Keratinocyte (primary cell): ENCODE measurements at regions not wholly inside any gene's neighbourhood (a gene's known extent, or its start where the extent isn't known, plus 50 kb on each side); places are given as distances from the start of the nearest gene placed in this dataset.

Experiments
- DNase-seq: peaks from one replicate; pipeline ENCODE4 v3.0.0-alpha.2; 2011; ENCODE audit warnings: low read depth, missing footprints, low spot score
- FAIRE-seq: peaks from 2 replicates; lab custom pipeline; 2011; peaks lifted over from hg19 to GRCh38; lab: Jason Lieb, UNC
- H2AFZ ChIP-seq: 2 replicates; pipeline ENCODE4 v1.6.0; 2012; ENCODE audit warnings: low read length, control low read depth, inconsistent platforms; ENCODE audit not compliant: control insufficient read depth
- H3K27ac ChIP-seq: 2 replicates; pipeline ENCODE4 v1.5.1; 2011; ENCODE audit warnings: low read length; ENCODE audit not compliant: control insufficient read depth, insufficient read depth
- H3K27me3 ChIP-seq: 3 replicates; pipeline ENCODE4 v1.6.0; 2011; ENCODE audit warnings: low read length; ENCODE audit not compliant: control insufficient read depth, insufficient read depth; ENCODE audit errors: extremely low read depth
- H3K36me3 ChIP-seq, 2 experiments: 2 replicates in 1 of 2; 3 replicates in 1 of 2; pipeline ENCODE4 v1.5.1; 2011; ENCODE audit warnings: low read length in 2 of 2, mild to moderate bottlenecking in 1 of 2; ENCODE audit not compliant: control insufficient read depth in 2 of 2, insufficient read depth in 2 of 2; ENCODE audit errors: extremely low read depth in 1 of 2
- H3K4me1 ChIP-seq: 3 replicates; pipeline ENCODE4 v1.5.1; 2011; ENCODE audit warnings: low read length; ENCODE audit not compliant: control insufficient read depth, insufficient read depth; ENCODE audit errors: extremely low read depth
- H3K4me2 ChIP-seq: 3 replicates; pipeline ENCODE4 v1.6.0; 2011; ENCODE audit warnings: low read depth, low read length; ENCODE audit not compliant: control insufficient read depth, insufficient read depth; ENCODE audit errors: extremely low read depth
- H3K4me3 ChIP-seq, 3 experiments: fragments of 200-600 bp in 1 of 3; sonication (generic) in 1 of 3; 2 replicates in 2 of 3; 3 replicates in 1 of 3; pipeline ENCODE4 v1.5.1; 2011 to 2016; ENCODE audit warnings: low read length in 3 of 3, mild to moderate bottlenecking in 3 of 3, control low read depth in 2 of 3, inconsistent platforms in 1 of 3, low read depth in 1 of 3, mixed read lengths in 1 of 3, mixed run types in 1 of 3, moderate library complexity in 1 of 3; ENCODE audit not compliant: control insufficient read depth in 2 of 3, insufficient read depth in 2 of 3; ENCODE audit errors: extremely low read depth in 1 of 3
- H3K79me2 ChIP-seq: 2 replicates; pipeline ENCODE4 v1.6.0; 2012; ENCODE audit warnings: low read length; ENCODE audit not compliant: control insufficient read depth, insufficient read depth
- H3K9ac ChIP-seq: 3 replicates; pipeline ENCODE4 v1.6.0; 2011; ENCODE audit warnings: low read length; ENCODE audit not compliant: control insufficient read depth, insufficient read depth; ENCODE audit errors: extremely low read depth
- H3K9me1 ChIP-seq: 3 replicates; pipeline ENCODE4 v1.6.0; 2011; ENCODE audit warnings: low read length; ENCODE audit not compliant: control insufficient read depth, insufficient read depth; ENCODE audit errors: extremely low read depth
- H3K9me3 ChIP-seq: 2 replicates; pipeline ENCODE4 v1.5.1; 2012; ENCODE audit warnings: low read depth, low read length; ENCODE audit not compliant: control insufficient read depth
- H4K20me1 ChIP-seq: 3 replicates; pipeline ENCODE4 v1.6.0; 2011; ENCODE audit warnings: low read length; ENCODE audit not compliant: control insufficient read depth, insufficient read depth; ENCODE audit errors: extremely low read depth
- CTCF ChIP-seq, 3 experiments: IDR thresholded peaks in 1 of 3; conservative IDR thresholded peaks in 1 of 3; optimal IDR thresholded peaks in 1 of 3; 2 replicates in 2 of 3; 3 replicates in 1 of 3; pipeline versions ENCODE3 to v1.5.1; 2011; ENCODE audit warnings: low read length in 3 of 3, mild to moderate bottlenecking in 3 of 3, moderate library complexity in 2 of 3, control low read depth in 1 of 3, inconsistent platforms in 1 of 3; ENCODE audit not compliant: insufficient read depth in 2 of 3; ENCODE audit errors: extremely low read depth in 1 of 3
- EZH2 ChIP-seq: IDR thresholded peaks from one replicate; pipeline ENCODE4 v1.6.1; 2012; ENCODE audit warnings: inconsistent platforms, mild to moderate bottlenecking, low read length, moderate library complexity
- dilution Hi-C: fragments of 300-500 bp; cut with MboI; formaldehyde crosslinking; loops from one replicate; pipeline ENCODE4 v1.7.0; 2020; ENCODE audit warnings: low sequenced_read_pairs; ENCODE audit not compliant: extremely low pct_ligation_motif_present

- H3K9me3 ChIP-seq = no peaks in the 10 kb centered on the region
- no peaks in the 10 kb centered on the region for H3K9me1 ChIP-seq
- H3K4me3 ChIP-seq = no peak overlapping the region
- TF ChIP-seq EZH2 = no peak
- no peak for TF ChIP-seq CTCF (optimal IDR thresholded peaks at IDR 0.05 in 1 of 3, IDR thresholded peaks at IDR 0.05 in 1 of 3, conservative IDR thresholded peaks at IDR 0.05 in 1 of 3; ENCODE audit: extremely low read depth in 1 of 3, insufficient read depth in 2 of 3, low read length in 3 of 3)
- H3K36me3 ChIP-seq = no peaks in the 10 kb centered on the region
- peak overlapping the region; percentile 63 for H3K4me2 ChIP-seq
- FAIRE-seq = peak; percentile 13
- DNase-seq = peak; percentile 61
- H2AFZ ChIP-seq = peak overlapping the region; percentile 26
- H3K4me1 ChIP-seq = peaks cover 10% of the 10 kb centered on the region
- dilution Hi-C loops = no loop called here
- peak overlapping the region; percentile 31 for H3K9ac ChIP-seq
- H3K27me3 ChIP-seq = no peaks in the 10 kb centered on the region
- peak overlapping the region; percentile 66 for H3K27ac ChIP-seq
- H4K20me1 ChIP-seq = no peaks in the 10 kb centered on the region
- no peaks in the 10 kb centered on the region for H3K79me2 ChIP-seq
Measured at GRCh38 chrX:132270699-132271098, 51.5 kb upstream of the RAP2C start.

- TF ChIP-seq EZH2 = no peak
- TF ChIP-seq CTCF (optimal IDR thresholded peaks at IDR 0.05 in 1 of 3, IDR thresholded peaks at IDR 0.05 in 1 of 3, conservative IDR thresholded peaks at IDR 0.05 in 1 of 3; ENCODE audit: extremely low read depth in 1 of 3, insufficient read depth in 2 of 3, low read length in 3 of 3) = no peak
- H3K4me1 ChIP-seq = peaks cover 10% of the 10 kb centered on the region
- no peak for FAIRE-seq
- H3K36me3 ChIP-seq = no peaks in the 10 kb centered on the region
- no peak overlapping the region for H2AFZ ChIP-seq
- no peak overlapping the region for H3K4me3 ChIP-seq
- H3K27ac ChIP-seq = no peak overlapping the region
- no peaks in the 10 kb centered on the region for H4K20me1 ChIP-seq
- DNase-seq = no peak
- no peaks in the 10 kb centered on the region for H3K9me1 ChIP-seq
- H3K79me2 ChIP-seq = no peaks in the 10 kb centered on the region
- H3K4me2 ChIP-seq = no peak overlapping the region
- dilution Hi-C loops = no loop called here
- H3K9me3 ChIP-seq = no peaks in the 10 kb centered on the region
- no peak overlapping the region for H3K9ac ChIP-seq
- no peaks in the 10 kb centered on the region for H3K27me3 ChIP-seq
Measured at GRCh38 chrX:132270021-132270420, 50.8 kb upstream of the RAP2C start.
